CD4-positive, alpha-beta T cell (primary cell): ENCODE measurements at regions not wholly inside any gene's neighbourhood (a gene's known extent, or its start where the extent isn't known, plus 50 kb on each side); places are given as distances from the start of the nearest gene placed in this dataset.

Experiments
- ATAC-seq: fragments of 200-7000 bp; cut with Tn5 transposase; one replicate; pipeline ENCODE4 v1.10.0; 2022; ENCODE audit warnings: mild to moderate bottlenecking; ENCODE audit not compliant: poor library complexity
- CTCF ChIA-PET: fragments of 350-600 bp; sonication (Branson Sonifier 250); formaldehyde crosslinking; loops from one replicate; lab custom pipeline; 2021; ENCODE audit warnings: antibody characterized with exemption, inconsistent platforms; lab: Charles Lee
- POLR2A ChIA-PET: fragments of 350-600 bp; sonication (Branson Sonifier 250); formaldehyde crosslinking; loops from one replicate; lab custom pipeline; 2021; ENCODE audit warnings: antibody characterized with exemption, inconsistent platforms; lab: Charles Lee
- DNase-seq, 14 experiments: peaks; one replicate each; pipeline ENCODE4 v3.0.0-alpha.2; 2013 to 2020; ENCODE audit warnings: mixed read lengths in 2 of 14
- H3K27ac ChIP-seq, 2 donors: one replicate each; pipeline versions ENCODE4 v1.5.1 to v1.7.0; 2013; ENCODE audit warnings: low read length in 2 of 2, low read depth in 1 of 2, mild to moderate bottlenecking in 1 of 2
- H3K27me3 ChIP-seq, 2 experiments: 1 replicate in 1 of 2; 2 replicates in 1 of 2; pipeline versions ENCODE4 v1.6.1 to v1.7.0; 2013; ENCODE audit warnings: low read length in 2 of 2, control low read depth in 1 of 2, mild to moderate bottlenecking in 1 of 2, moderate library complexity in 1 of 2; ENCODE audit not compliant: insufficient read depth in 2 of 2, control insufficient read depth in 1 of 2
- H3K36me3 ChIP-seq: one replicate; pipeline ENCODE4 v1.6.1; 2013; ENCODE audit warnings: low read length, control low read depth; ENCODE audit not compliant: insufficient read depth
- H3K4me1 ChIP-seq: one replicate; pipeline ENCODE4 v1.6.1; 2013; ENCODE audit warnings: low read length, control low read depth; ENCODE audit not compliant: insufficient read depth
- H3K4me3 ChIP-seq: one replicate; pipeline ENCODE4 v1.5.1; 2013; ENCODE audit warnings: mild to moderate bottlenecking, low read length, moderate library complexity
- H3K9me3 ChIP-seq, 2 experiments: 1 replicate in 1 of 2; 2 replicates in 1 of 2; pipeline versions ENCODE4 v1.6.1 to v1.7.0; 2013; ENCODE audit warnings: low read length in 2 of 2, mild to moderate bottlenecking in 2 of 2, control low read depth in 1 of 2, moderate library complexity in 1 of 2; ENCODE audit not compliant: control insufficient read depth in 1 of 2, insufficient read depth in 1 of 2
- H3K27ac Mint-ChIP-seq: one replicate; pipeline ENCODE4 v1.8.0; 2020; ENCODE audit warnings: mixed read lengths
- H3K27me3 Mint-ChIP-seq: one replicate; pipeline ENCODE4 v1.8.0; 2021; ENCODE audit warnings: mixed read lengths
- H3K36me3 Mint-ChIP-seq: one replicate; pipeline ENCODE4 v1.8.0; 2021; ENCODE audit warnings: low read depth, mixed read lengths
- H3K4me1 Mint-ChIP-seq: one replicate; pipeline ENCODE4 v1.8.0; 2021; ENCODE audit warnings: low read depth, mixed read lengths
- H3K4me3 Mint-ChIP-seq: one replicate; pipeline ENCODE4 v1.8.0; 2020; ENCODE audit warnings: mild to moderate bottlenecking, mixed read lengths
- H3K9me3 Mint-ChIP-seq: one replicate; pipeline ENCODE4 v1.8.0; 2020; ENCODE audit warnings: mixed read lengths
- intact Hi-C, 2 experiments: fragments of 100-400 bp; cut with DNase I in 1 of 2; cut with micrococcal nuclease in 1 of 2; formaldehyde crosslinking; loops; one replicate each; pipeline versions ENCODE4 v1.15.1 to v1.9.0; 2023 to 2025; cut with DNase I, micrococcal nuclease
- TF ChIP-seq, protein P1 (sequence below): fragments of 200-600 bp; IDR thresholded peaks from one replicate; pipeline ENCODE4 v1.8.0; 2022; ENCODE audit warnings: antibody characterized with exemption, mild to moderate bottlenecking

DNA sequence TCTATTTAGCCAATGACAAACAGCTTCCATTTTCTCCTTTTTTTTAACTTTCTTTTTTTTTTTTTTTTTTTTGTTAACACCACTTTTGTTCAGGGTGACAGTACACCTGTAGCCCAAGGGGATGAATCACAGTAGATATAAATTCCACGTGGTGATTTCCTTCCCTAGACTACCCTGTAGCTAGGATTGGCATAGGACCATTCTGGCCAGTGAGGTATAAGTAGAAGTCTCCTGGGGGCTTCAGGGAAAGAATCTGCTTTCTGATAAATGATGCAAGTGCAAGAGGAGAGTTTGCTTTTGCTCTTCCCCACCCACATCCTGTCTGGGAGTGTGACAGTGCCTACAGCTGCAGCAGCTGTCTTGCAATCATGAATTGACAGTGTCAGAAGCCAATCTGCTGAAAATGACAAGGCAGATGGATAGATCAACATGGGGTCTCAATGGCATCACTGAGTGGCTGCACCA is 63.2 kb upstream of the TOMM7 start:
- H3K4me3 ChIP-seq: no peak overlapping the region
- Mint-ChIP-seq H3K4me3 (no peak overlapping the region), H3K4me1 (peaks cover 16% of the 10 kb centered on the region), H3K27me3 (no peaks in the 10 kb centered on the region), H3K27ac (peak overlapping the region; percentile 26), H3K36me3 (no peaks in the 10 kb centered on the region), H3K9me3 (no peaks in the 10 kb centered on the region)
- ChIA-PET POLR2A (interaction anchor here (0.6 to 1.1 kb wide), 3 partner anchors 14 to 30 kb away, joined by 3 to 4 read pairs (median 4); no protein-coding TSS in a partner anchor), CTCF (interaction anchor here (0.6 to 1.2 kb wide), 2 partner anchors 11 to 207 kb away, joined by 3 to 5 read pairs; no protein-coding TSS in a partner anchor)
- peak in 11 of 14 experiments; percentile 6 to 64 (median 29) for DNase-seq
- peaks cover 5% of the 10 kb centered on the region for H3K4me1 ChIP-seq
- no peaks in the 10 kb centered on the region for H3K36me3 ChIP-seq
- no peaks in the 10 kb centered on the region for H3K9me3 ChIP-seq
- peak; percentile 81 for ATAC-seq
- TF ChIP-seq, protein P1, sequence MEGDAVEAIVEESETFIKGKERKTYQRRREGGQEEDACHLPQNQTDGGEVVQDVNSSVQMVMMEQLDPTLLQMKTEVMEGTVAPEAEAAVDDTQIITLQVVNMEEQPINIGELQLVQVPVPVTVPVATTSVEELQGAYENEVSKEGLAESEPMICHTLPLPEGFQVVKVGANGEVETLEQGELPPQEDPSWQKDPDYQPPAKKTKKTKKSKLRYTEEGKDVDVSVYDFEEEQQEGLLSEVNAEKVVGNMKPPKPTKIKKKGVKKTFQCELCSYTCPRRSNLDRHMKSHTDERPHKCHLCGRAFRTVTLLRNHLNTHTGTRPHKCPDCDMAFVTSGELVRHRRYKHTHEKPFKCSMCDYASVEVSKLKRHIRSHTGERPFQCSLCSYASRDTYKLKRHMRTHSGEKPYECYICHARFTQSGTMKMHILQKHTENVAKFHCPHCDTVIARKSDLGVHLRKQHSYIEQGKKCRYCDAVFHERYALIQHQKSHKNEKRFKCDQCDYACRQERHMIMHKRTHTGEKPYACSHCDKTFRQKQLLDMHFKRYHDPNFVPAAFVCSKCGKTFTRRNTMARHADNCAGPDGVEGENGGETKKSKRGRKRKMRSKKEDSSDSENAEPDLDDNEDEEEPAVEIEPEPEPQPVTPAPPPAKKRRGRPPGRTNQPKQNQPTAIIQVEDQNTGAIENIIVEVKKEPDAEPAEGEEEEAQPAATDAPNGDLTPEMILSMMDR: no peak
- H3K27me3 ChIP-seq: no peaks in the 10 kb centered on the region
- intact Hi-C loops: no loop called here
- no peak overlapping the region for H3K27ac ChIP-seq

DNA sequence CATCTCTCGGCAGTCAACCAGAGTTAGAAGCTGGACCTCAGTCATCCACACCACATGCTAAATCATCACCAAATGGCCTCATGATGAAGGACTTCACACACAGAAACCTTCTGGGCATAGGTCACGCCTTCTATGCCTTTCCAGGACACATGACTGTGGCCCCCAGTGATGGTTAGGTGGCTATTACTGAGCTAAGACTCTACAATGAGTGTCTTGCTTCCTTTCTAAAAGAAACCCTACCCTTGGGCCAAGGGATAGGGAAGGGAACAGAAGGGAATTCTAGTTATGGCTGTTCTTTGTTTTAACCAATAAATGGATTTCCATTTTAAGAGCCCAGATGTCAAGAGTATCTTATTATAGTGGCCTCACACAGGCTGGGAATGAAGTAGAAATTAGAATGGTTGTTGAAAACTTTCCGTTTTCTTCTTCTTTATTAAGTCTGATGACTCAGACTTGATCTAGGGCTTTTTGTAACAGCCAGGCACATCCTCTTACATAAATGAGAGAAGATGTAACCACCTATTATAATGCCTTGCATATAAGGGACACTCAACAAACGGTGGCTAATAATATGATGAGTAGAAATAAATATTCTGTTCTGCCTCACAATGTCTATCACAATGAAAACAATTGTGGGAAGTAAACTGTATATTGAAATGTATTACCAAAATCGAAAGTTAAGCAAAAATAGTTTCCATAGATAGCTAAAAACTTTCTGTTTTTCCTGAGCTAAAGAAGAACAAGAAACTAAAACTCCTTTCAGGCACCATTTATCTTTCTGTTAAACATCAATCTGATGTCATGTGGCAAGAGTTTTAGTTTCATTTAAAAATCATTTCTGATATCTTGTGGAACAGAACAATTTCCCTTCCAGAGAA is 62.5 kb upstream of the TOMM7 start:
- CTCF ChIA-PET: interaction anchor here (0.6 to 1.2 kb wide), 2 partner anchors 10 to 208 kb away, joined by 3 to 5 read pairs; no protein-coding TSS in a partner anchor
- Mint-ChIP-seq H3K27ac (no peak overlapping the region), H3K36me3 (no peaks in the 10 kb centered on the region), H3K27me3 (no peaks in the 10 kb centered on the region), H3K9me3 (no peaks in the 10 kb centered on the region), H3K4me3 (no peak overlapping the region), H3K4me1 (peaks cover 16% of the 10 kb centered on the region)
- H3K36me3 ChIP-seq: no peaks in the 10 kb centered on the region
- POLR2A ChIA-PET: interaction anchor here (0.6 to 1.1 kb wide), 3 partner anchors 15 to 29 kb away, joined by 3 to 4 read pairs (median 4); no protein-coding TSS in a partner anchor
- DNase-seq: peak in 1 of 14 experiments; percentile 4
- H3K9me3 ChIP-seq: no peaks in the 10 kb centered on the region
- TF ChIP-seq, protein P1: no peak
- intact Hi-C loops: no loop called here
- no peaks in the 10 kb centered on the region for H3K27me3 ChIP-seq
- ATAC-seq: no peak
- H3K4me1 ChIP-seq: peaks cover 5% of the 10 kb centered on the region
- H3K27ac ChIP-seq: no peak overlapping the region
- H3K4me3 ChIP-seq: no peak overlapping the region

DNA sequence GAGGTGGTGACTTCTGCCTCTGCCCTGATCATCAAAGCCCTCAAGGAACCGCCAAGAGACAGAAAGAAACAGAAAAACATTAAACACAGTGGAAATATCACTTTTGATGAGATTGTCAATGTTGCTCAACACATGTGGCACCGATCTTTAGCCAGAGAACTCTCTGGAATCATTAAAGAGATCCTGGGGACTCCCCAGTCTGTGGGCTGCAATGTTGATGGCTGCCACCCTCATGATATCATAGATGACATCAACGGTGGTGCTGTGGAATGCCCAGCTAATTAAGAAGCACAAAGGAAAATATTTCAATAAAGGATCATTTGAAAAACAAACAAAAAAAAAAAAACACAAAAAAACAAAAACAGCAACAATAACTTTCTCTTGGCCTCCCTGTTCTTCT is 59.5 kb upstream of the TOMM7 start:
- H3K27me3 ChIP-seq: no peaks in the 10 kb centered on the region
- no peaks in the 10 kb centered on the region for H3K9me3 ChIP-seq
- H3K4me1 Mint-ChIP-seq: peaks cover 16% of the 10 kb centered on the region
- CTCF ChIA-PET: no interaction called here
- H3K27ac ChIP-seq: no peak overlapping the region
- H3K4me3 Mint-ChIP-seq: no peak overlapping the region
- intact Hi-C loops: no loop called here
- no peaks in the 10 kb centered on the region for H3K36me3 ChIP-seq
- TF ChIP-seq, protein P1: no peak
- POLR2A ChIA-PET: no interaction called here
- H3K27ac Mint-ChIP-seq: no peak overlapping the region
- DNase-seq: no peak
- H3K27me3 Mint-ChIP-seq: no peaks in the 10 kb centered on the region
- H3K4me1 ChIP-seq: peaks cover 5% of the 10 kb centered on the region
- ATAC-seq: no peak
- H3K9me3 Mint-ChIP-seq: no peaks in the 10 kb centered on the region
- no peak overlapping the region for H3K4me3 ChIP-seq
- H3K36me3 Mint-ChIP-seq: no peaks in the 10 kb centered on the region
